ENCODE measurements at regions not wholly inside any gene's neighbourhood (a gene's known extent, or its start where the extent isn't known, plus 50 kb on each side); places are given as distances from the start of the nearest gene placed in this dataset.

- no peak for TF ChIP-seq POLR2A (IDR thresholded peaks at IDR 0.05)
- TF ChIP-seq, protein P1, sequence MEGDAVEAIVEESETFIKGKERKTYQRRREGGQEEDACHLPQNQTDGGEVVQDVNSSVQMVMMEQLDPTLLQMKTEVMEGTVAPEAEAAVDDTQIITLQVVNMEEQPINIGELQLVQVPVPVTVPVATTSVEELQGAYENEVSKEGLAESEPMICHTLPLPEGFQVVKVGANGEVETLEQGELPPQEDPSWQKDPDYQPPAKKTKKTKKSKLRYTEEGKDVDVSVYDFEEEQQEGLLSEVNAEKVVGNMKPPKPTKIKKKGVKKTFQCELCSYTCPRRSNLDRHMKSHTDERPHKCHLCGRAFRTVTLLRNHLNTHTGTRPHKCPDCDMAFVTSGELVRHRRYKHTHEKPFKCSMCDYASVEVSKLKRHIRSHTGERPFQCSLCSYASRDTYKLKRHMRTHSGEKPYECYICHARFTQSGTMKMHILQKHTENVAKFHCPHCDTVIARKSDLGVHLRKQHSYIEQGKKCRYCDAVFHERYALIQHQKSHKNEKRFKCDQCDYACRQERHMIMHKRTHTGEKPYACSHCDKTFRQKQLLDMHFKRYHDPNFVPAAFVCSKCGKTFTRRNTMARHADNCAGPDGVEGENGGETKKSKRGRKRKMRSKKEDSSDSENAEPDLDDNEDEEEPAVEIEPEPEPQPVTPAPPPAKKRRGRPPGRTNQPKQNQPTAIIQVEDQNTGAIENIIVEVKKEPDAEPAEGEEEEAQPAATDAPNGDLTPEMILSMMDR (IDR thresholded peaks at IDR 0.05 in 4 of 5, conservative IDR thresholded peaks at IDR 0.05 in 1 of 5): no peak
Observed at GRCh38 chr5:54663866-54664265, 146.3 kb downstream of the SNX18 start.
